ENCODE measurements at regions not wholly inside any gene's neighbourhood (a gene's known extent, or its start where the extent isn't known, plus 50 kb on each side); places are given as distances from the start of the nearest gene placed in this dataset.

DNA sequence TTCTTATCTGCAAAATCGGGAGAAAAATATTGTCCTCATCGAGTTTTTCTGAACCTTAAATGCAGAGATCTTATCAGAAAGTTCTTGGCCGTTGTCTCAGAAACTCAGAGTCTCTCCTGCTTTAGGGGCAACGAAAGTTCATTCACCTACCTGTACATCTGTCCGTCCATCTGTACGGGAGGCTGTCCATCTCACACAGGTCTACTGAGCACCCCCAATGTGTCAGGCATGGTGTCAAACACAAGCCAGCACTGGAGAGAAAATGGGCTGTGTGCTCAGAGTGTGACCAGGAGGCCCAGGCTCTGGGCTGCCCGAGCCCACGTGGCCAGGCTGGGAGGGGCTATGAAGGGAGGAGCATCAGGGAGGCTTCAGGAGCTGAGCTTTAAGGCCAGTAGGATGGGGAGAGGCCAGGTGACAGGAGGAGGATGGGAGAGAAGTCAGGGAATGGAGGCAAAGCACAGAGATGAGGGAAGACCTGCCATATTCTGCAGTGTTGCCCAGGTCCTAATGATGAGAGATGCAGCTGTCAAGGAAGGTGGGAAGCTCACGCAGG, 62.4 kb upstream of the MYEOV start:
- TF ChIP-seq CTCF (IDR thresholded peaks at IDR 0.05), result no peak

DNA sequence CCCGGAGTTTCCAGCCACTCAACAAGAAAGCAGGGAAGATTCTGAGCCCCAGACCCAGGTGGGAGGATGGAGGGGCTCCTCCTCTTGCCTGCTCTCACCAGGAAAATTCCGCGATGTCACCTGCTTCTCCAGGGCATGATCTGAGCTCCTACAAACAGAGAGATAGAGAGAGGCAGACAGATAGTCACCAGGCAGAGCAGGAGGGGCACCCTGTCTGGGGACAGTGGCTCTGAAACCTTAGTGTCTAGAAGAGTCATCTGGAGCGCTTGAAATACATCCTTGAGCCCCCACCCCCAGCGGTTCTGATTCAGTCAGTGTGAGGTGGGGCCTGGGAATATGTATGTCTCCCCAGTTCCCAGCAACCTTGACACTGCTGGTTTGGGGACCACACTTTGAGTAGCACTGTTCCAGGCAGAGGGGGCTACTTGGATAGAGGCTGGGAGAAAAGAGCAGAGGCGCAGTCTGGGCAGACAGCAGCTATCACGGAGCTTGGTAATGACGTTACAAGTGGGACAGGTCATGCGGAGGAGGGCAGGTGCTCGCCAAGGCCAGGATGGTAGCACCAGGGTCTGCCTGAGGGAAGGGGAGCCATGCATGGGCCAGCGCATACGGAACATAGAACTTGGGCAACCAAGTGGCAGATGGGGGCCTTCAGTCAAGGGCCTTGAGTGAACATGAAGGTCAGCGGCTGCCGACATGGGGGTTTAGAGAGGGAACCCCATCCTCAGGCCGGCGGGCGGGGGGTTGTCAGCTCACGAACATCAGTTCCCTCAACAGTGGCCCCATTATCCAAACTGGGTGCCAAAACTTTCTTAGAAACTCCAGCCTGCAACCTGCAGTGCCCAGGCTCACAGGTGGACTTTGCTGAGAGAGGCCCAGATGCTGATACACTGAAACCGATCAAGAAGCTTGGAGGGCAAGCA, 60.9 kb upstream of the MYEOV start:
- Mint-ChIP-seq H3K27ac (no peak overlapping the region), H3K4me3 (no peak overlapping the region), H3K4me1 (ENCODE audit: low read depth) (no peaks in the 10 kb centered on the region), H3K9me3 (no peaks in the 10 kb centered on the region), H3K27me3 (no peaks in the 10 kb centered on the region), H3K36me3 (ENCODE audit: low read depth) (no peaks in the 10 kb centered on the region)
- Histone ChIP-seq H3K9me3 (ENCODE audit: control insufficient read depth in 1 of 2, insufficient read depth in 1 of 2, low read length in 2 of 2) (peaks cover 0 to 5% of the 10 kb centered on the region in 2 experiments), H3K27ac (ENCODE audit: low read depth in 1 of 2, low read length in 2 of 2) (no peak overlapping the region), H3K27me3 (ENCODE audit: control insufficient read depth in 1 of 2, insufficient read depth in 2 of 2, low read length in 2 of 2) (peaks cover 0 to 8% of the 10 kb centered on the region in 2 experiments), H3K4me3 (ENCODE audit: low read length) (no peak overlapping the region), H3K36me3 (ENCODE audit: insufficient read depth, low read length) (no peaks in the 10 kb centered on the region), H3K4me1 (ENCODE audit: insufficient read depth, low read length) (no peaks in the 10 kb centered on the region)
- no peak for TF ChIP-seq CTCF (IDR thresholded peaks at IDR 0.05)
- ATAC-seq (ENCODE audit: poor library complexity) (no peak), DNase-seq (peak in 1 of 14 experiments; percentile 14)
- CTCF ChIA-PET, result no interaction called here
- POLR2A ChIA-PET, result no interaction called here
- intact Hi-C loops (cut with DNase I, micrococcal nuclease), result no loop called here

More for the DNA sequence above, 62.4 kb upstream of the MYEOV start:
- Histone ChIP-seq H3K9me3 (ENCODE audit: control insufficient read depth in 1 of 2, insufficient read depth in 1 of 2, low read length in 2 of 2) (peaks cover 4 to 5% of the 10 kb centered on the region in 2 experiments), H3K36me3 (ENCODE audit: insufficient read depth, low read length) (no peaks in the 10 kb centered on the region), H3K27ac (ENCODE audit: low read depth in 1 of 2, low read length in 2 of 2) (no peak overlapping the region), H3K4me1 (ENCODE audit: insufficient read depth, low read length) (no peaks in the 10 kb centered on the region), H3K4me3 (ENCODE audit: low read length) (no peak overlapping the region), H3K27me3 (ENCODE audit: control insufficient read depth in 1 of 2, insufficient read depth in 2 of 2, low read length in 2 of 2) (peaks cover 5 to 15% of the 10 kb centered on the region in 2 experiments)
- intact Hi-C loops (cut with DNase I, micrococcal nuclease), result no loop called here
- ChIA-PET POLR2A (no interaction called here), CTCF (no interaction called here)
- ATAC-seq (ENCODE audit: poor library complexity) (no peak), DNase-seq (no peak)
- peaks cover 11% of the 10 kb centered on the region for H3K27me3 Mint-ChIP-seq
- H3K9me3 Mint-ChIP-seq, result peaks cover 1% of the 10 kb centered on the region
- no peaks in the 10 kb centered on the region for H3K4me1 Mint-ChIP-seq (ENCODE audit: low read depth)
- no peak overlapping the region for H3K4me3 Mint-ChIP-seq
- H3K27ac Mint-ChIP-seq, result no peak overlapping the region
- no peaks in the 10 kb centered on the region for H3K36me3 Mint-ChIP-seq (ENCODE audit: low read depth)

GRCh38 chr11:69233744-69234570, 60.0 kb upstream of the MYEOV start:
- no peak for TF ChIP-seq CTCF (IDR thresholded peaks at IDR 0.05)
- H3K4me3 Mint-ChIP-seq, result no peak overlapping the region
- peaks cover 0 to 5% of the 10 kb centered on the region in 2 experiments for H3K9me3 ChIP-seq (ENCODE audit: control insufficient read depth in 1 of 2, insufficient read depth in 1 of 2, low read length in 2 of 2)
- CTCF ChIA-PET, result no interaction called here
- no peaks in the 10 kb centered on the region for H3K36me3 Mint-ChIP-seq (ENCODE audit: low read depth)
- no peaks in the 10 kb centered on the region for H3K9me3 Mint-ChIP-seq
- no peaks in the 10 kb centered on the region for H3K36me3 ChIP-seq (ENCODE audit: insufficient read depth, low read length)
- no peaks in the 10 kb centered on the region for H3K27me3 Mint-ChIP-seq
- intact Hi-C loops (cut with DNase I, micrococcal nuclease), result no loop called here
- H3K27me3 ChIP-seq (ENCODE audit: control insufficient read depth in 1 of 2, insufficient read depth in 2 of 2, low read length in 2 of 2), result peaks cover 0 to 8% of the 10 kb centered on the region in 2 experiments
- H3K27ac ChIP-seq (ENCODE audit: low read depth in 1 of 2, low read length in 2 of 2), result no peak overlapping the region
- no peak for DNase-seq
- H3K4me1 Mint-ChIP-seq (ENCODE audit: low read depth), result no peaks in the 10 kb centered on the region
- H3K27ac Mint-ChIP-seq, result no peak overlapping the region
- POLR2A ChIA-PET, result no interaction called here
- no peak for ATAC-seq (ENCODE audit: poor library complexity)
- H3K4me3 ChIP-seq (ENCODE audit: low read length), result no peak overlapping the region
- H3K4me1 ChIP-seq (ENCODE audit: insufficient read depth, low read length), result no peaks in the 10 kb centered on the region
